Prostate gland (tissue), 2 donors: ENCODE measurements at regions not wholly inside any gene's neighbourhood (a gene's known extent, or its start where the extent isn't known, plus 50 kb on each side); places are given as distances from the start of the nearest gene placed in this dataset.

Experiments
- DNase-seq: peaks from one replicate; pipeline ENCODE4 v3.0.0-alpha.2; 2019; ENCODE audit warnings: low spot score
- H3K27ac ChIP-seq, 2 donors: fragments of 200-600 bp; sonication (generic); 2 replicates each; pipeline ENCODE4 v1.5.1; 2017 to 2019
- H3K27me3 ChIP-seq: fragments of 200-600 bp; sonication (generic); replicated peaks from 2 replicates; pipeline ENCODE4 v1.5.1; 2019; ENCODE audit not compliant: insufficient read depth
- H3K36me3 ChIP-seq, 2 donors: fragments of 200-600 bp; sonication (generic); 1 replicate in 1 of 2; 2 replicates in 1 of 2; pipeline versions ENCODE4 v1.5.1 to v1.8.1; 2017 to 2019
- H3K4me1 ChIP-seq: fragments of 200-600 bp; sonication (generic); replicated peaks from 2 replicates; pipeline ENCODE4 v1.5.1; 2019
- H3K4me3 ChIP-seq, 2 donors: fragments of 200-600 bp; sonication (generic); 2 replicates each; pipeline ENCODE4 v1.5.1; 2017 to 2019
- H3K9me3 ChIP-seq: fragments of 200-600 bp; sonication (generic); 2 replicates; pipeline ENCODE4 v1.5.1; 2017
- POLR2A ChIP-seq: fragments of 450-650 bp; IDR thresholded peaks from one replicate; pipeline ENCODE4 v1.6.1; 2016; ENCODE audit warnings: antibody characterized with exemption, mild to moderate bottlenecking
- POLR2AphosphoS5 ChIP-seq: sonication (generic); formaldehyde crosslinking; IDR thresholded peaks from one replicate; pipeline ENCODE4 v1.6.1; 2017; ENCODE audit warnings: antibody characterized with exemption
- WGBS: methylation state at CpG from one replicate; pipeline ENCODE4 v1.1.5; 2018; 5-methylcytosine and 5-hydroxymethylcytosine counted together
- intact Hi-C: fragments of 100-400 bp; cut with DNase I; formaldehyde crosslinking; loops from one replicate; pipeline ENCODE4 v1.14.2; 2022
- TF ChIP-seq, protein P1 (sequence below), 4 experiments: fragments of 200-600 bp in 2 of 4; fragments of 450-650 bp in 2 of 4; sonication (generic) in 2 of 4; IDR thresholded peaks; 1 replicate in 3 of 4; 2 replicates in 1 of 4; pipeline ENCODE4 v1.5.1; 2016 to 2019; ENCODE audit warnings: antibody characterized with exemption in 4 of 4, mild to moderate bottlenecking in 2 of 4, moderate library complexity in 2 of 4

DNA sequence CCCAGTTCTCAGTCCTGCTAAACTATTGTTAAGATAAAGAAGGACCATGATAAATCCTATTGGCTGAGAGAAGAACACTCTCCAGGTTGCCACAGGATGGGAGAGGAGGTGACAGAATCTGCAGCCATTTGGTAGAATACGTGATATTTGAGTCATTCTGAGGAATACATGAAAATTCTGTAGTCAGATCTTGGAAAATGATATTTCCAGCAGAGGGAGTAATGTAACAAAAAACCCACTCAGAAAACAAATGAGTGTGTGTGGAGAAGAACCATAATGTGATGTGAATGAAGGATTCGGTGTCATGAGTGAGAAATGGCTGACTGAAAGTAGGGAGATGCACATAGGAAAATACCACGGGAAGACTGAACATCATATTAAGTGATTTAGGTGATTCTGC lies 128.5 kb upstream of the PFKP start:
- no peaks in the 10 kb centered on the region for H3K27me3 ChIP-seq
- TF ChIP-seq POLR2A (no peak), POLR2AphosphoS5 (no peak)
- TF ChIP-seq, protein P1, sequence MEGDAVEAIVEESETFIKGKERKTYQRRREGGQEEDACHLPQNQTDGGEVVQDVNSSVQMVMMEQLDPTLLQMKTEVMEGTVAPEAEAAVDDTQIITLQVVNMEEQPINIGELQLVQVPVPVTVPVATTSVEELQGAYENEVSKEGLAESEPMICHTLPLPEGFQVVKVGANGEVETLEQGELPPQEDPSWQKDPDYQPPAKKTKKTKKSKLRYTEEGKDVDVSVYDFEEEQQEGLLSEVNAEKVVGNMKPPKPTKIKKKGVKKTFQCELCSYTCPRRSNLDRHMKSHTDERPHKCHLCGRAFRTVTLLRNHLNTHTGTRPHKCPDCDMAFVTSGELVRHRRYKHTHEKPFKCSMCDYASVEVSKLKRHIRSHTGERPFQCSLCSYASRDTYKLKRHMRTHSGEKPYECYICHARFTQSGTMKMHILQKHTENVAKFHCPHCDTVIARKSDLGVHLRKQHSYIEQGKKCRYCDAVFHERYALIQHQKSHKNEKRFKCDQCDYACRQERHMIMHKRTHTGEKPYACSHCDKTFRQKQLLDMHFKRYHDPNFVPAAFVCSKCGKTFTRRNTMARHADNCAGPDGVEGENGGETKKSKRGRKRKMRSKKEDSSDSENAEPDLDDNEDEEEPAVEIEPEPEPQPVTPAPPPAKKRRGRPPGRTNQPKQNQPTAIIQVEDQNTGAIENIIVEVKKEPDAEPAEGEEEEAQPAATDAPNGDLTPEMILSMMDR (IDR thresholded peaks at IDR 0.05), result peak in 1 of 4 experiments; percentile 15
- H3K9me3 ChIP-seq, result no peaks in the 10 kb centered on the region
- H3K4me3 ChIP-seq, result no peak overlapping the region
- no peak for DNase-seq
- no peak overlapping the region for H3K27ac ChIP-seq
- 64% methylated on average over 3 of the region's 3 CpGs for WGBS
- no peaks in the 10 kb centered on the region for H3K36me3 ChIP-seq
- no peaks in the 10 kb centered on the region for H3K4me1 ChIP-seq
- intact Hi-C loops, result no loop called here

DNA sequence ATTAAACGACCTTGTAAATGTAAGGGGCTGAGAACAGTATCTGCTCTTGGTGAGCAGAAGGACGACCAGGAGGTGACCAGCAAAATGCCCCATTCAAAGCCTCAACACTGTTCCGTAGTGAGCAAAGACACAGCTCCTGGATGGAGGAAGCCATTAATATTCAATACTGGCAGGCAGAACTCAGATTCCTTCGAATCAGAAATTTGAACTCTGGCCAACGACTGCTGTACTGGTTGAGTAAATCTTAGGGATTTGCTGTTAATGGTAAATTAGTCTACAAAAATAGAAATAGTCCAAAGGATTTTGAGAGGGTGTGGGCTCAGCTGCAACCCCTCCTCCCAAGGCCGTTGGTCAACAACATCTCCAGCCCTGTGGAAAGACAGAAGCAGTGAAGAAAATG lies 130.5 kb upstream of the PFKP start:
- Histone ChIP-seq H3K4me1 (no peaks in the 10 kb centered on the region), H3K27ac (no peak overlapping the region), H3K36me3 (no peaks in the 10 kb centered on the region), H3K9me3 (no peaks in the 10 kb centered on the region), H3K4me3 (no peak overlapping the region), H3K27me3 (no peaks in the 10 kb centered on the region)
- no peak for DNase-seq
- no peak for TF ChIP-seq POLR2A
- 38% methylated on average over 6 of the region's 6 CpGs for WGBS
- intact Hi-C loops, result no loop called here

DNA sequence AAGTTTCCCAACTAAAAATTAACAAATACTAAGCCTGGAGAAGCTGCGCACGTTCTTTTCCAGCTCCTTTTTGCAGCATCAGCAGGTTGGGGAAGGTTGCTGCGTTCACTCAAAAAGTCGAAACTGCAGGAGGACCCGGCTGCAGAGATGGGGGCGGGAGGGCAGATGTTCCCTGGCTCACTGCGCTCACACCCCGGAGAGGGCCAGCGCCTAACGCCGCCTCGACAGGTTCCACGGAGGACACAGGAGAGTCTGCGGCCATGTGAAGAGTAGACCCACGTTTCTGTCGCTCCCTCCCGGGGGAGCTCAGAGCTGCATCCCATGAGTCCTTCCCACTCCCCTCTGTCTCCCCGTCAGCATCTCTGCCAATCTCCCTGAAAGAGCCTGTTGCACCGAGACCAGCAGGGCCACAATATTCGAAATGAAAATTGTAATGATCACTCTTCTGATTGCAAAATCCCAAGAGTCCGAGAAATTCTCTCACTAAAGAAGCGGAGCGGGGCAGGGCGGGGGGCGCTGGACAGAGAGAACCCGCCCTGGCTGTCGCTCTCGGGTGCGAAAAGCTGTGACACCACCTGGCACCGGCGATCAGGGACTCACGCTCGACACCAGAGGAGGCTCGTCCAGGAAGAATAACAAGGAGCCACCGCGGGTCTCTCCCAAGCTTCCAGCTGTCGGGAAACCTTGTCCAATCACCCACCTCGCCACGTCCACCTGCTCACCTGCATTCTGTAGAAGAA lies 131.5 kb upstream of the PFKP start:
- Histone ChIP-seq H3K4me1 (no peaks in the 10 kb centered on the region), H3K27me3 (no peaks in the 10 kb centered on the region), H3K9me3 (no peaks in the 10 kb centered on the region), H3K36me3 (no peaks in the 10 kb centered on the region), H3K27ac (no peak overlapping the region), H3K4me3 (no peak overlapping the region)
- intact Hi-C loops, result no loop called here
- TF ChIP-seq, protein P1 (IDR thresholded peaks at IDR 0.05), result no peak
- TF ChIP-seq POLR2A (no peak), POLR2AphosphoS5 (no peak)
- WGBS, result 81% methylated on average over 39 of the region's 39 CpGs
- DNase-seq, result no peak

DNA sequence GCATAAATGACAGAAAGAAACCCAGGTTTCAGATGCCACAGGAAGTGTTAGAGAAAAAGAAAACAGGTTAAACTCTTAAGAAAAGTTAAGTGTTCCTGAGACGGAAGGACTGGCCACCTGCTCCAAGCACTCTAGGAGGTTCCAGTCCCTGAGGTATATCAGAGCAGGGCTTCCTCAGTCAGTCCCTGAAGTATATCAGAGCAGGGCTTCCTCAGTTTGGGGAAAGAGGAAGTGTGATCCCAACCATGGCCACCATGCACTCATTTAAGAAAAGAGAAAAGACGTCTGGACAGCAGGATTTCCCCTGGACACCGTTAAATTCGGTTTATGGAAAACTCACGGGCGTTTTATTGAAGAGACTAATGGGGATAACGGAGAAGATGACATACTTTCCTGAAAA lies 133.4 kb upstream of the PFKP start:
- intact Hi-C loops, result no loop called here
- WGBS, result 33% methylated on average over 7 of the region's 7 CpGs

DNA sequence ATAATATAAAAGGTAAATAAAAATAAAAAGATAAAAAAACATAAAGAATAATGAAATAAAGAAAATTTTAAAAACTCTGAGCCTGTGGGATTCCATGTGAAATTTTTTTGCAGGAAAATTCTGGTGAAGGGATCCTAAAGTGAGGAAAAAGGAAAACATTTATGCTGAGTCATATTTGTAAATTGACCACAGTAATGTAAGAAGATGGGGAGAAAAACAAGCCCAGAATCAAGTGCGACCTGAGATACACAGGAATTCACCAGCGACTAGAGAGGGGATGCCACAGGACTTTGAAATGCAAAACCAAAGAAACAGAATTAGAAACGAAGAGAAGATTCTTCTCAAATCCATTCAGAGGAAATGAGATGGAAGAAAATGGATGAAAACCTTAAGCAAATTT lies 133.8 kb upstream of the PFKP start:
- TF ChIP-seq POLR2AphosphoS5 (no peak), POLR2A (no peak)
- TF ChIP-seq, protein P1 (IDR thresholded peaks at IDR 0.05), result no peak
- Histone ChIP-seq H3K27me3 (no peaks in the 10 kb centered on the region), H3K27ac (no peak overlapping the region), H3K4me3 (no peak overlapping the region), H3K9me3 (no peaks in the 10 kb centered on the region), H3K36me3 (no peaks in the 10 kb centered on the region), H3K4me1 (no peaks in the 10 kb centered on the region)
- intact Hi-C loops, result no loop called here
- no peak for DNase-seq
- WGBS, result 62% methylated on average over 3 of the region's 3 CpGs

More for the DNA sequence above, 133.4 kb upstream of the PFKP start:
- no peaks in the 10 kb centered on the region for H3K4me1 ChIP-seq
- no peaks in the 10 kb centered on the region for H3K27me3 ChIP-seq
- no peak for DNase-seq
- H3K4me3 ChIP-seq, result no peak overlapping the region
- TF ChIP-seq, protein P1 (IDR thresholded peaks at IDR 0.05), result no peak
- TF ChIP-seq POLR2AphosphoS5 (no peak), POLR2A (no peak)
- H3K9me3 ChIP-seq, result no peaks in the 10 kb centered on the region
- H3K27ac ChIP-seq, result no peak overlapping the region
- H3K36me3 ChIP-seq, result no peaks in the 10 kb centered on the region
